ENCODE measurements at regions not wholly inside any gene's neighbourhood (a gene's known extent, or its start where the extent isn't known, plus 50 kb on each side); places are given as distances from the start of the nearest gene placed in this dataset.

DNA sequence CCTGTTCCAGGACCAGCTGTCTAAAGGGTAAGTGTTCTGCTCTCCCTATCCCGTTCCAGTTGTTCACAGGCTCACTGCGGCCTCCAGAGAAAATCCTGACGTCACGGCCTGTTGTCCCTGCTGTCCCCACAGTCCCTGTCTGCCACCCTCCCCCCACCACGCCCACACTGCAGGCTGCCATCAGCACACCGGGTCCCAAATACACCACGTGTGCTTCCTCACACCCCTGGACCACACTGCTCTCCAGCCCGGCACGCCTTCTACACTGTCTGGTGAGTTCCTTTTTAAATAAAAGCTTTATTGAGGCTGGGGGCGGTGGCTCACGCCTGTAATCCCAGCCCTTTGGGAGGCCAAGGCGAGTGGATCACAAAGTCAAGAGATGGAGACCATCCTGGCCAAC, 88.3 kb upstream of the RUFY1 start:
- H3K36me3 ChIP-seq (ENCODE audit: control insufficient read depth in 2 of 2, extremely low read depth in 1 of 2, insufficient read depth in 2 of 2, low read length in 2 of 2), result no peaks in the 10 kb centered on the region
- CTCF ChIA-PET, result no interaction called here
- DNase-seq (ENCODE audit: low read depth, low spot score) (no peak), FAIRE-seq (no peak)
- no peak overlapping the region for H3K9ac ChIP-seq (replicated peaks; ENCODE audit: extremely low read depth, insufficient read depth, low read length)
- no peak overlapping the region for H3K27ac ChIP-seq (ENCODE audit: insufficient read depth, low read depth, low read length)
- intact Hi-C loops (cut with micrococcal nuclease), result no loop called here
- H3K27me3 ChIP-seq (ENCODE audit: control insufficient read depth in 2 of 2, insufficient read depth in 2 of 2, low read length in 2 of 2), result no peaks in the 10 kb centered on the region
- POLR2A ChIA-PET, result no interaction called here
- H3K9me1 ChIP-seq (replicated peaks; ENCODE audit: control insufficient read depth, extremely low read depth, insufficient read depth, low read length), result no peaks in the 10 kb centered on the region
- BruUV-seq (replicated peaks), result no TSS peak
- H4K20me1 ChIP-seq (replicated peaks; ENCODE audit: control insufficient read depth, extremely low read depth, insufficient read depth, low read length), result no peaks in the 10 kb centered on the region
- dilution Hi-C loops (cut with MboI; ENCODE audit: extremely low pct_ligation_motif_present, low sequenced_read_pairs), result no loop called here
- H2AFZ ChIP-seq (ENCODE audit: low read depth, low read length), result no peak overlapping the region
- H3K4me1 ChIP-seq (ENCODE audit: control insufficient read depth, extremely low read depth, insufficient read depth, low read length), result no peaks in the 10 kb centered on the region
- no peak overlapping the region for H3K4me3 ChIP-seq (replicated peaks in 1 of 3; ENCODE audit: insufficient read depth in 1 of 3, low read depth in 1 of 3, low read length in 3 of 3)
- no peak overlapping the region for H3K4me2 ChIP-seq (ENCODE audit: insufficient read depth, low read length)
- TF ChIP-seq GATA2 (IDR thresholded peaks at IDR 0.05; ENCODE audit: insufficient read depth, insufficient read length, low read depth, low read length) (no peak), POLR2A (IDR thresholded peaks at IDR 0.05; ENCODE audit: low read depth, low read length) (no peak), JUN (IDR thresholded peaks at IDR 0.05; ENCODE audit: borderline replicate concordance, insufficient read depth, insufficient read length, low read depth) (no peak), FOS (IDR thresholded peaks at IDR 0.05; ENCODE audit: borderline replicate concordance, insufficient read depth, low read length) (no peak), MYC (IDR thresholded peaks at IDR 0.05; ENCODE audit: low read depth, low read length) (no peak), EZH2 (IDR thresholded peaks at IDR 0.05; ENCODE audit: borderline replicate concordance, low read depth, low read length, severe bottlenecking) (no peak), POLR2AphosphoS5 (IDR thresholded peaks at IDR 0.05; ENCODE audit: insufficient read depth, low read depth, low read length) (no peak)
- TF ChIP-seq, protein P1, sequence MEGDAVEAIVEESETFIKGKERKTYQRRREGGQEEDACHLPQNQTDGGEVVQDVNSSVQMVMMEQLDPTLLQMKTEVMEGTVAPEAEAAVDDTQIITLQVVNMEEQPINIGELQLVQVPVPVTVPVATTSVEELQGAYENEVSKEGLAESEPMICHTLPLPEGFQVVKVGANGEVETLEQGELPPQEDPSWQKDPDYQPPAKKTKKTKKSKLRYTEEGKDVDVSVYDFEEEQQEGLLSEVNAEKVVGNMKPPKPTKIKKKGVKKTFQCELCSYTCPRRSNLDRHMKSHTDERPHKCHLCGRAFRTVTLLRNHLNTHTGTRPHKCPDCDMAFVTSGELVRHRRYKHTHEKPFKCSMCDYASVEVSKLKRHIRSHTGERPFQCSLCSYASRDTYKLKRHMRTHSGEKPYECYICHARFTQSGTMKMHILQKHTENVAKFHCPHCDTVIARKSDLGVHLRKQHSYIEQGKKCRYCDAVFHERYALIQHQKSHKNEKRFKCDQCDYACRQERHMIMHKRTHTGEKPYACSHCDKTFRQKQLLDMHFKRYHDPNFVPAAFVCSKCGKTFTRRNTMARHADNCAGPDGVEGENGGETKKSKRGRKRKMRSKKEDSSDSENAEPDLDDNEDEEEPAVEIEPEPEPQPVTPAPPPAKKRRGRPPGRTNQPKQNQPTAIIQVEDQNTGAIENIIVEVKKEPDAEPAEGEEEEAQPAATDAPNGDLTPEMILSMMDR (IDR thresholded peaks at IDR 0.05; ENCODE audit: extremely low read depth in 1 of 2, insufficient read depth in 1 of 2, low read depth in 1 of 2, low read length in 2 of 2), result no peak
- TF ChIP-seq, protein P2, sequence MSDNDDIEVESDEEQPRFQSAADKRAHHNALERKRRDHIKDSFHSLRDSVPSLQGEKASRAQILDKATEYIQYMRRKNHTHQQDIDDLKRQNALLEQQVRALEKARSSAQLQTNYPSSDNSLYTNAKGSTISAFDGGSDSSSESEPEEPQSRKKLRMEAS (IDR thresholded peaks at IDR 0.05; ENCODE audit: insufficient read depth, insufficient read length), result no peak
- peaks cover 7% of the 10 kb centered on the region for H3K9me3 ChIP-seq (replicated peaks; ENCODE audit: control insufficient read depth, insufficient read depth, low read length)
- no peaks in the 10 kb centered on the region for H3K79me2 ChIP-seq (ENCODE audit: control insufficient read depth, insufficient read depth, low read length)

Data from endothelial cell of umbilical vein (primary cell).